Stimulated activated CD4-positive, alpha-beta T cell treated with anti-CD3 and anti-CD28 coated beads, Interleukin-2, amount 100 ng/mL, for 48 hours (primary cell): ENCODE measurements at regions not wholly inside any gene's neighbourhood (a gene's known extent, or its start where the extent isn't known, plus 50 kb on each side); places are given as distances from the start of the nearest gene placed in this dataset.

Source experiments
- DNase-seq, 2 donors: peaks; one replicate each; pipeline ENCODE4 v3.0.0-alpha.2; 2020

DNA sequence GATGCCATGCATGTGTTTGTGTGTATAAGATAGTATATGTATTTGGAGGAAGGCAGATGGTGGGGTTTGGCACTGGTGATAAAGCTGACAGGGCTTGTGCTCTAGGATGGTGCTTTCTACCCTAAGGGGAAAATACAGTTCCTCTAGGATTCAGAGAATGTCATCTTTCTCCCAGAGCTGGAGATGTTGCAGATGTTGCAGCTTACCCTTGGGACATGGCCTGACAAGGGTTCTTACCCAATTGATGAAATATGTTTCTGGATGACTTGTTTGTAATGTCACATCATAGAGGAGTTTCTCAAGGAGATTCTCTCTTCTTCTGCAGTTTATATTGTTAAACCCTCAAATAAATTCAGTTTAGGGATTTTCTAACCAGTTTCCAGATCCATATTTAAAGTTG is 52.5 kb upstream of the PITX2 start:
- DNase-seq, result no peak

DNA sequence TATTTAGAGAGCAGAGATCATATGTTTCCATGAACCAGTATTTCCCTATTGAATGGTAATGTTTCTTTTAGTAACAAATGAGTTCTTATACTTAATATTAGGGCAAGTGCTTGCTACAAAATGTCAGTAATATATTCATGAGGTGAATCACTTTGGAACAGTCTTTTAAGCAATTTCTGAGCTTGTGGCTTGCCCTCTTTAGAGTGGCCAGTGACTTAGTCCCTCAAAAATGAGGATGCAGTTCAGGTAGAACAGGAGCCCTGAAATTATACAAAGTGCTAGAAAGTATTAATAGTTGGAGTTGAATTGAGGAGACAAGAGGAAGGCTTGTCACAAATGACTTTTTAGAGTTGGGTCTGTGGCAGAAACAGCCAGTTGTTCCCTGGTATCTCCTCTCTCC is 53.4 kb upstream of the PITX2 start:
- no peak for DNase-seq

DNA sequence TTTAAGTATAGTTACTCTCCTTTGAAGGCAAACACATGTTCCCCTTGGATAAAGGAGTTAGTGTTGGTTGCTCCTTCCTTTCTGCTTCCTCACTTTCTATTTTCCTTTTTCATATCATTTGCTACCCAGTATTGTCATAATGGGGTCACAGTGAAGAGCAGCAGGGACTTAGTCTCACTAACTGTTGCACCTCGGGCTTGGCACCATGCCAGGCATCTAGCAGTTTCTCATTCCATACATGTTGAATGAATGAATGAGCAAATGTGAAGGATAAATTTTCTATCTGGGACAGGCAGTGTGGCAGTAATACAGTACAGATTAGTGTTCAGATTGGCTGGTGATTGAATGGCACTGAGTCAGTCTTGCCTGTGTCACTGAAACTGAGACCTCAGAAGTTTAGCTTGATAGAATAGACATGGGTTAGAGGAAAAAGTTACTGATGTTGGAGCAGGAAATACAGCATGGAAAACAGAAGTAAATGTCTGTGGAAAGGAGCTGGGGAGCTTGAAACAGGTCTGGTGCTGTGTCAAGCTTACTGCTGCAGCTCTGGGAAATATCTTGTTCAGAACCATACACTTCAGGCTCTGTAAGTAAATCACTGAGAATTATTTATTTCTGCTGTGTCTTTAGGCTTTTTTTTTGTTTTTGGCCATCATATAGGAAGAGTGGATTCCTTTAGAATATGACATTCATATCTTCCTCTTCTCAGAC is 55.8 kb upstream of the PITX2 start:
- no peak for DNase-seq

DNA sequence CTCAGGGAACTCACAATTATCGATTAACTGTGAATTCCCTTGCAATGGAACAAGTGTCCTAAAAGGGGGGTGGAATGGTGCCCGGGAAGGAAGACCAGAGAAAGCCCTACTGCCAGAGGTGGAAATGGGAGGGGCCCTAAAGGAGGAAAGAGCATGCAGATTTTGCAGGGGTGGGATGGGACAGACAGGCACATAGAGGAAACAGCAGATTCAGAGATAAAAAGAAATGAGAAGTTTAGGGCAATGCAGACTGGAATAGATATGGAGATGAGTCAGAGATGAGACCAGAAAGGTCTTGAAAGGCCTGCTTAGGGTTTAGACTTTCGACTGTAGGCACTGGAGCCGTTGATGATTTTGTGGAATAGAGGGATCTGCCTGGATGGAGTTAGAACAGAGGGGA is 57.4 kb upstream of the PITX2 start:
- no peak for DNase-seq

DNA sequence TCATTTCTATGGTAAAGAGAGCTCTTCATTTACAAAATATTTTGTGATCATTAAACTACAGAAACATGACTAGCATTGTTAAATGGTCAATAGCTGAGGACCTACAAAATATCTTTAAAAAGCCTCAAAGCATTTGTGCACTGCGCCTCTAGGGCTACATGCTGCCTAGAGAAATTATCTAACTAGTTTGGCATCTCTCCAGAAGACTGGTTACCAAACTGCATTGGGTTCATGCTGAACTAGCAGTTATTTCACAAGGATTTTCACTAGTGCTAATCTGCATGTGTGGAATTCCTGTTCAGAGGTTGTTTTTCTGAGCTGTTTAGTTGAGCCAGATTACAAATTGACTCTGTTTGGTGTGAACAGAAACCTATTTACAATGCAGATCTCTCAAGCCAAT is 58.5 kb upstream of the PITX2 start:
- no peak for DNase-seq

DNA sequence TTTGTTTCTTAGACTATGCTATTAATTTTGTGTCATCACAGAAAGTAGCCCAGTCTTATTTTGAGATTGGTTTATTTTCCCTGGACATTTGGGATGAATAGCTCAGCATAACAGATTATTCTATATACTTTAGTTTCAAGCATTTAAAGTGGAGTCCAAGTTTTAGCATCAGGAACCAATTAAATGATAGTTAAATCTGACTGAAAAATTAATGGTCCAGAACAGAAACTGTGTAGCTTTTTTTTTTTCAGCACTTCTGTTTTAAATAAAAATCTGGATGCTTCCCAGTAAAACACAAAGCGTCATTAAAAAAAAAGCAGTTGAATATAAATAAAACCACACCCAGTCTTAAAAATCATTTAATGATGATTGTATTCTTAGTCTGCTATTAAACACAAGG is 59.4 kb upstream of the PITX2 start:
- no peak for DNase-seq

DNA sequence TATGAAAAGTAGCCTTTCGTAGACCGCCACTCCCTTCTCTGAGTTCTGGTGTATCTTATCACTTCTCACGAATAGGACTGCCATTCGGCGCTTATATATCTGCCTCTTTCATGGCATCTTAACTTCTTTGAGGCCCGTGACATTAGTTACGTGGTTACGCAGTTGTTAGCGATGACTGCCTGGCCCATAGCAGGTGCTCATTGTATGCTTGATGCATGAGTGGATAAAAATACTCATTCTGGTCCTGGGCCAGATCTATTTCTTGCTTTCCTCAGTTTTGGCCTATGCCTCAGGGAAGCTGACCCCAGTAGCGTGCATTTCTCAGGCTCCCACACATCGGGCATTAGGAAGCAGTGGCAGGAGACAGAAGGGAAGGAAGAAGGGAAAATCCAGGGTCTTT is 60.7 kb upstream of the PITX2 start:
- no peak for DNase-seq

DNA sequence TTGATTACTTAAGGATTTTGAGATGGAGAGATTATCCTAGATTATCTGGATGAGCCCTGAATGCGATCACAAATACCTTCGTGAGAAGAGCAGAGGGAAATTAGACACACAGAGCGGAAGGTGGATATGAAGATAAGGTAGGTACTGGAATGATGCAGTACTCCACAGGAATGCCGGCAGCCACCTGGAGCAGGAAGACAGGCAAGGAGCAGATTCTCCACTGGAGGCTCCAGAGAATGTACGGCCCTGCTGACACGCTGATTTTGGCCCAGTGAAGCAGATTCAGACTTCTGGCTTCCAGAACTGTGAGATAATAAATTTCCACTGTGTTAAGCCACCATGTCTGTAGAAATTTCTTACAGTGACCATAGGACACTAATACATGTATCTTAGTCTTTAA is 79.4 kb upstream of the PITX2 start:
- DNase-seq, result no peak

DNA sequence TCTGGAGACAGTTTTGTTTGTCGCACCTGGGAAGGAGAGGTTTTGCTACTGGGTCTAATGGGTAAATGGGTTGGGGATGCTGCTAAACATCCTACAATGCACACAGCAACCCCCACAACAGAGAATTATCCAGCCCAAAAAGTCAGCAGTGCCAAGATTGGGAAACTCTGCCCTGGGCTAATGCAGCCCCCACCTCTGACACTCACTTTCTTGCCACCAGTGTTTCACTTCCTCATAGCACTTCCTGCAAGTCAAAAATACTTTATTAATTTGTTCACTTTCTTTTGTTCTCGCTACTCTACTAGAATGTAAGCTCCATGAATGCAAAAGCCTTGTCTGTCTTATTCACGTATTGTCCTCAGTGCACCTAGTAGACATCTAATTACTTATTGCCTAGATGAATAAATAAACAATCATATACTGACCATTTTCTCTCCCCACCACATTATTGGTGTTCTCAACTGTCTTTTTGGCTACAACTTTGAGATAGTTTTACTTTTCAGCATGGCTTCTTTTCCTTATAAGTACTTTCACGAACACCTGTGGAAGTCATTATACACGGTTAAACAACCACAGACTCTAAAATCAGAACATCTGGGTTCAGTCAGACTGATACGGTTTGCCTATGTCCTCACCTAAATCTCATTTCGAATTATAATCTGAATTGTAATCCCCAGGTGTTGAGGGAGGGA is 82.0 kb upstream of the PITX2 start:
- no peak for DNase-seq

DNA sequence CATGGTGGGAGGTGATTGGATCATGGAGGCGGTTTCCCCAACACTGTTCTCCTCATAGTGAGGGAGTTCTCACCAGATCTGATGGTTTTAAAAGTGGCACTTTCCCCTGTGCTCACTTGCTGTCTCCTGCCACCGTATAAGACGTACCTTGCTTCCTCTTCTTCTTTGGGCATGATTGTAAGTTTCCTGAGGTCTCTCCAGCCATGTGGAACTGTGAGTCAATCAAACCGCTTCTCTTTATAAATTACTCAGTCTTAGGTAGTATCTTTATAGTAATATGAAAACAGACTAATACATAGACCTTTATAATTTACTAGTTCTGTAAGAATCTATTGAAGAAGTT is 82.5 kb upstream of the PITX2 start:
- no peak for DNase-seq

DNA sequence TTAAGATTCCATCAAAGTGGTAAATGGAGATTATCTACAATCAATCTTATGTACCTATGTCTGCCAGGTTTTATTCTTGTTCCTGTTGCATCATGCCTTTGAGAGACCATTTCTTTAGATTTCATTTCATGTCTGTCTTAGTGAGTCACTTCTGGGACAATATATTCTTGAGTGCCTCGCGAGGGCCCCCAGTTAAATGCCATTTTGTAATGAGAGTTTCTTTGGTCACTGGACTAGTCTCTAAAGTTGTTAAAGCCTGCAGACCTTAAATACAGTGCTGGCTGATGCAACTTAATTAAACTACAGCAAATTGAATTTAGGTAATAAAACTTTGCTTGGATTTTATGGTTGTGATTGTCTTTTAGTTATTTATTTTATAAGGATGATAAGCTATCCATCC is 87.2 kb upstream of the PITX2 start:
- DNase-seq, result no peak

DNA sequence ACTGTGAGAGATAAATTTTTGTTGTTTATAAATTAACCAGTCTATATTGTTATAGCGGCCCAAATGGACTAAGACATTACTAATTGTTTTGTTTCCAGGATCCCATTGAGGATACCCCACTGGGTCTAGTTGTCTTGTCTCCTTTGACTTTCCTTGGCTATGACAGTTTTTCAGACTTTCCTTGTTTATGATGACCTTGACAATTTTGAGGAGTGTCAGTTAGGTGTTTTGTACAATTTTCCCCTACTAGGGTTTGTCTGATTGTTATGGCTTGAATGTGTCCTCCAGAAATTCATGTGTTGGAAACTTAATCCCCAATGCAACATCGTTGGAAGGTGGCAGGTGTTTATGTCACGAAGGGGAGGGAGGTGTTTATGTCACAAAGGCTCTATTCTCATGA is 89.6 kb upstream of the PITX2 start:
- no peak for DNase-seq

DNA sequence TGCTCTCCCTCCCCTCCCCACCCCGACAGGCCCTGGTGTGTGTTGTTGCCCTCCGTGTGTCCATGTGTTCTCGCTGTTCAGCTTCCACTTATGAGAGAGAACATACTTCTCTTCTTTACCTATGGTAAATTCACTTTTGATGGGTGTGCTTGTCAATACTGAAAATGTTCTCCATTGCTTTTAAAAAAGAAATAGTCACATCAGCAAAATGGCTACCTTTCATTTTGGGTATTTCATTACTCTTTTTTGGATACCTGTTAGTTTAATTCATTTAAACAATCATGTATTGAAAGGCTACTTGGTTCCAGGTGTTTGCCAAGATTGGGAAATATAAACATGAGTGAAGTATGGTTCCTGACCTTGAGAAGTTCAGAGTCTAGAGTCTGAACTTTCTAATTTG is 107.4 kb upstream of the PITX2 start:
- DNase-seq, result no peak

DNA sequence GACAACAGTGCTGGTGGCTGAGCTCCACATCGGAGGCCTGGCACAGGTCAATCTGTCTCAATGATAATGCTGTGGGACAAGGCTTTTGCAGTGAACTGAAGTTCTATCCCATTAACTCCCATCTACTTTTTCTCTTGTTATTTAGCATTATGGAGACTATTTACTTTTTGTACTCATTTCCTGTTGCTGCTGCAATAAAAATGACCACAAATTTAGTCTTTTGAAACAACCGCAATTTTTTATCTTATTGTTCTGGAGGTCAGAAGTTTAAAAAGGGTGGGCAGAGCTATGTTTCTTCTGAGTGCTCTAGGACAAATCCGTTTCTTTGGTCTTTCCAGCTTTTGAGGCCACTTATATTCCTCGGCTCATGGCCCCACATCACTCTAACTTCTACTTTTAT is 111.0 kb upstream of the PITX2 start:
- DNase-seq, result no peak

DNA sequence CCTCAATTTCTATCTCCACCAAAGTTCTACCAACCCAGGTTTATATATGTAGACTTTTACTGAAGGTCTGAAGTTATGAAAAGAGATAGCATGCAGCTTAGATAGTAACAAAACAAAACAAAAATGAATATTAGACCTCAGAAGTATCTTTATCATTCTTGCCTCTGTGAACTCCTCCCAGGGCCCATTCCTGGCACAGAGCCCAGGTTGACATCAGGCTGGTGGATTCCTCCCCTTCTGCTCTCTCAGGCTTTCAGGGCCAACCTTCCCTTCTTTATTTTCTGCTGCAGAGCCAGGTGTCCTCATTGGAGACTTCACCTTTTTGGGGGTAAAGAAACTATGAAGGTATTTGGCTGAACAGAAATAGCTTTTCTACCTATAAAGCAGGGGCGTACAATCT is 112.8 kb upstream of the PITX2 start:
- DNase-seq, result no peak

DNA sequence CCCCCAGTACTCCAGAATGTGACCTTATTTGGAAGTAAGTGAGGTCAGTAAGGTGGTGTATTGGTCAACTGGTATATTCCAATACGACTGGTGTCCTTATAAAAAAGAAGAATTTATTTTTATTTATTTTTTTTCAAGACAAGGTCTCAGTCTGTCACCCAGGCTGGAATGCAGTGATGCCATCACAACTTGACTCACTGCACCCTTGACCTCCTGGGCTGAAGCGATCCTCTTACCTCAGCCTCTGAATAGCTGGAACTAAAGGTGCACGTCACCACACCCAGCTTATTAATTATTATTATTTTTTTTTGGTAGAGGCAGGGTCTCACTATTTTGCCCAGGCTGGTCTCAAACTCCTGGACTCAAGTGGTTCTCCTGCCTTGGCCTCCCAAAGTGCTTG is 115.1 kb upstream of the PITX2 start:
- no peak for DNase-seq

DNA sequence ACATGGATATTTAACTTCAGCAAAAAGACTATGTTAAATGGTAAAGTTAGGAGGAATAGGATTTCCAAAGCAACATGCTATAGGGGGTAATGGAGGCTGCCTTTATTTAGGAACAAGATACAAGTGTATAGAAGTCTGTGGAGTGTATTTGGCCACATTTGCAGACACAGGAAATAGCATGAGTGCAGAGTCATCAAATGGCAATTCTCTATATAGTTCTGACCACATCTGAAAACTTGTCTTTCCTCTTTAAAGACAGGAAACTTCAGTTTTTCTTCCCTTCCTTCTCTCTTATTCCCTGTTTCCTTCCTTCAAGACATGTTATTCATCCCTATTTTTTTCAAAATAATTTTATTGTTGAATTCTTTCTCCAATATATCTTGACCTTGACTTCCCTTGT is 119.3 kb upstream of the PITX2 start:
- DNase-seq, result no peak

DNA sequence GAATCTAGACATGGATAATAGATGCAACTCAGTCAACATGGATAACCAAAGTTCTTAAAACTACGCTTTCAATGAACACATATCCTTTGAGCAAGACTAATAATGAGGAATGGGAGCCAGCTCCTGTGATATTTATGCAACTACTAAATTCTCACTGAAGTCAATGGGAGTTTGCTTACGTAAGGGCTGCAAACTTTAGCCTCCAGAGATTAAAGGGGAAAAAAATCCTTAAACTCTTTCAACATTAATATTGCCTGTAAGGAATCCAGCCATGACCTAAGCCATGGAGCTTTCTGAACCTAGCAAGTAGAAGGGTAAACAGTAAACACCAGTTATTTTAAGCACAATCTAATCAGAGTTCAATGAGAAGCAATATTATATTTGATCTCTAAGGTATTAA is 125.2 kb upstream of the PITX2 start:
- no peak for DNase-seq

DNA sequence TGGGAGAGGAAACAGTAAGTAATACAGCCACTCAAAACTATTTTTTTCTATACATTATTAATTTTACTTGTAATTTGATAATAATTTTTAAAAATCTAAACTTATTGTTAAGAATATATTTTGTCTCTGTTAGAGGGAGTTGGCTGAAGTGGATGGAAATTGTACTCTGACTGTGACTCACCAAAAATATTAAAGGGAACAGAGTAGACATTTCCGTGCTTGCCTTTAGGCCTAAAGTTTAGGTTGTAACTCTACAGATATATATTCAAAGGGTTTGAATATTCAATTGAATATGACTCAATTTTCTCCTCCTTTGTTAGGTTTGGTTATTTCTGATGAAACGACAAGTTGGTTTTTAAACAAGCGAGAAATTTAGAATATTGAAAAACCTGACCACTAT is 128.3 kb upstream of the PITX2 start:
- no peak for DNase-seq

DNA sequence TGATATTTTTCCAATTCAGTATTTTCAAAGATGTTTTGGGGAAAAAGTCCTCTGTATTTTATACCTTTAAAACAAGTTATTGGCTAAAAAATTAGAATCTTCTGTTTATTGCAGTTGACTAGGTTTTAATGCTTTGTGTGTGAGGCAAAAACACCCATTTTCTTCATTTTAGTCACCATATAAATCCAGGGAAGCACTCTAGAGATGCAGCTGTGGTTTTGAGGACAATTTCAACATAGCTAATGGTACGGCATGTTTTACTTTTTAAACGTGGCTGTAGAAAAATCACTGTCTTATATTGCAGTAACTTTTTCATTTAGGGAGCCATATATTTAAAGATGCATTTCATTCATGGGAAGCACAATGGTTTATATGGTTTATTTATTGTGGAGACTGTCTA is 129.1 kb upstream of the PITX2 start:
- DNase-seq, result no peak

DNA sequence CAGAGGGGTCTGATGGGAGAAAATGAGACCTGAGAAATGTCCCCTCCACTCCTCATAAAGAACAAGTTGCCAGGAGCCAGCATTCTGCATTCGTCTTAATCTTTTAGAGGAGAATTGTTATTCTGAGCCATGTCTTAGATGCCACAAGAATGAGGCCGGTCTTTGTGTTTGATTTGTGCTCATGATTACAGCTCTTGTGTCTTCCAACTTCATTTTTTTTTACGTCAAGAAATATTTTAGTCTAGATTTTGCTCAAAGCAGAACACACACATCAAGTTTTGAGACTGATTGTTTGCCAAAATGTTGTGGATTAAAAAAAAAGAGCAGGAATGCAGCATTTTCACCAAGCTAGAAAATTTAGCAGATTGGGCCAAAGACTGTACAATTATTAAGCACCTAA is 130.6 kb upstream of the PITX2 start:
- no peak for DNase-seq

DNA sequence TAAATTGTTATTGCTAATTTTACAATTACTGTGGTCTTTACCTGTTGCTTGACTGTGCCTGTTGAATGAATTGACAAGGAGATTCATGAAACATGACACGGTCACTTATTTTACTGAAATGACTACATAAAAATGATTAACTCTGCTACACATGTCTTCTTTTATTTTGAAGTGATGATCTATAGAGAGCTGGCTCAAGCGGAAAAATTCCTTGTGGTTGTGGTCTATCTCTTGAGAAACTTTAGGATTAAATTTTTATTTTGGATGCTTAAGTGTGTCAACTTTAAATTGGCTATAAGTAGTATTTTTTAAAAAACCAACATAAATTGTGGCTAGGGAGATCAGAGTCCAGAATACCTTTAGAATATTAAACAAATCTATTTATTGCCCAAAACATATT is 131.8 kb upstream of the PITX2 start:
- no peak for DNase-seq

DNA sequence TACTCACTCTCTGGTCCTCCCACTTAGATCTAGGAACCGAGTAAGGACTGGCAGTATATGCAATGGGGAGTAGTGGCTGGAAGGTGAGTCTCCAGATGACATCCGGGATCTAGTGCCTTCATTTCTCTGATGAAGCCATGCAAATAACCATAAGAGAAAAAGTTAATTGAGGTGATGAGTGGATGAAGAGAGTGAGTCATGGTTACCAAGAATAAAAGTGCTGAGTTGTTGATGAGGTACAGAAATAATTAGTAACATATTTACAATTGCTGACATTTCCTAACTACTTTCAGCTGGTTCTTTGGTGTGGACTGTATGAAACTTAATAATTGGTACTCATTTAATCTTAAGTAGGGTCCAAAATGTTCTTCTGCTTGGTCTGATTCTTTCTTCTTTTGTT is 146.7 kb upstream of the PITX2 start:
- no peak for DNase-seq

DNA sequence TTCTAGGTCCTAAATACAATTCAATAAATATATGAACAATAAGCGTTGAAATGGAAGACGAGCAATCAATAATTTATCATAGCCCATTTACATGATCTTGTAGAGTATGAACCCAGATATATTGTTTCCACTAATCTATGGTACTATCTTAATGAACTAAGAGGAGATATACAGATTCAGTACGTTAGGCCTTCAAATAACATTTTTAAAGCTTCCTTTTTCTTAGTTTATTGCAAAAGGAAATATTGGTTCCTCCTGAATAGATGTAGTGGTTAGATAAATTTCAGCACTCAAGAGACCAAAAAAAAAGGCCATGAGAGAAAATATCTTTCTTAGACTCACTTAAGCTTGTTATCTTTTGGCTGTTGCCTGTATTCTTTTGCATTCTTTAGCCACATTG is 147.5 kb upstream of the PITX2 start:
- DNase-seq, result no peak

DNA sequence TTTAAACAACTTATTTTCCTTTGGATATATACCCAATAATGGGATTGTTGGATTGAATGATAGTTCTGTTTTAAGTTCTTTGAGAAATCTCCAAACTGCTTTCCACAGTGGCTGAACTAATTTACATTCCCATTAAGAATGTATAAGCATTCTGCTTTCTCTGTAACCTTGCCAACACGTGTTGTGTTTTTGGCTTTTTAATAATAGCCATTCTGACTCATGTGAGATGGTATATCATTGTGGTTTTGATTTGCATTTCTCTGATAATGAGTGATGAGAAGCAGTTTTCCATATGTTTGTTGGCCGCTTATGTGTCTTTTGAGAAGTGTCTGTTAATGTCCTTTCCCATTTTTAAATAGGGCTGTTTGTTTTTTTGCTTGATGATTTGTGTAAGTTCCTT is 155.6 kb upstream of the PITX2 start:
- DNase-seq, result no peak
